ENCODE measurements at regions not wholly inside any gene's neighbourhood (a gene's known extent, or its start where the extent isn't known, plus 50 kb on each side); places are given as distances from the start of the nearest gene placed in this dataset.
"Not testable (repeated sequence)": the region's sequence is repeated elsewhere in the genome, so short reads cannot be mapped to it uniquely, and the experiment has no call there.

DNA sequence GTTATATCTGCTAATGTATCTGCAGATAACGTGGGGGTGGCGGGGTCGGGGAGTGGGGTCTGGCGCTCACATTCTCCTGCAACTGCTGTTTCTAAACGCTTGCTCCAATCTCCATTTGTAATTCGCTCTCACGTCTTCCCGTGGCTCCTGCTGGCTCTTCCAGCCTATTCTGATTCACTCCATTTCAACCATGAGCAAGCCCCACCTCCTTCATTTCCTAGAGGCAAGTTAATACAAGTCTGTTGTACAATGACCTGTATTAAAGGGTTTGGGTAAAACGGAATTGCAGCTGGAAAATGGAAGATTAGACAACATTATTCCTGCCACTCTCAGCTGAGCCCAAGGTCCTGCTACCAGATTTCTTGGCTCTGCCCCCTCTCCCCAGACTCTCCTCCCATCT lies 132.3 kb downstream of the CSNK2A3 start:
- DNase-seq = no peak

- no peak for DNase-seq
Measured at GRCh38 chr11:11218629-11218986, 134.4 kb downstream of the CSNK2A3 start.

DNA sequence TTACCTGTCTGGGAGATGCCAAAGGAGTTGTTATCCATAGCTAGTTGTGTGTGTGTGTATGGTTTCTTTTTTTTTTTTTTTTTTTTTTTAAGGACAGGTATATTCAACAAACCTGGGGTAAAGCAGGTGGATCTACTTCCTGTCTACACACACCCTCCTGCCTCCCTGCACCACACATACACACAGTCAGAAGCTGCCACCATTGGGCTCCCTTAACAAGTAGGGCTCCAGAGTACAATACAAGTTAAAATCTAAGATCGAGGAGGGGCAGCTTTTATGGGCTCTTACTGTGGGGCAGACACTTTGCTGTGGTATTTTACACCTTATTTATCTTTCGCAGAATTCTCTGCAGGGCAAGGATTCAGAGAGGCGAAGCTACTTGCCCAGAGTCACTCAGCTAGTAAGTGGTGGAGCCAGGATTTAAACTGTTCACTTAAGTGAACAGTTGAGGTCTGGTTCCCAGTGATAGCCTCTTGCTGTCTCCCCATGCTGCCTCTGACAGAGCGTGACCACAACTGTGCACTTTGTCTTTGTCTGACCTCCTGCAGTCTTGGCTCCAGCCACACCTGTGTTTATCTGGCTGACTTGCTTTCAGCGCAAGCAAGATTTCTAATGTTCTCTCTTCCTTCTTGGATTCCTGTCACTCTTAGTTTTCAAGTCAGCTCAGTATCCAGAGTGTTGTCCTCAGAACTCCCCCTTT lies 135.0 kb downstream of the CSNK2A3 start:
- no peak for DNase-seq

DNA sequence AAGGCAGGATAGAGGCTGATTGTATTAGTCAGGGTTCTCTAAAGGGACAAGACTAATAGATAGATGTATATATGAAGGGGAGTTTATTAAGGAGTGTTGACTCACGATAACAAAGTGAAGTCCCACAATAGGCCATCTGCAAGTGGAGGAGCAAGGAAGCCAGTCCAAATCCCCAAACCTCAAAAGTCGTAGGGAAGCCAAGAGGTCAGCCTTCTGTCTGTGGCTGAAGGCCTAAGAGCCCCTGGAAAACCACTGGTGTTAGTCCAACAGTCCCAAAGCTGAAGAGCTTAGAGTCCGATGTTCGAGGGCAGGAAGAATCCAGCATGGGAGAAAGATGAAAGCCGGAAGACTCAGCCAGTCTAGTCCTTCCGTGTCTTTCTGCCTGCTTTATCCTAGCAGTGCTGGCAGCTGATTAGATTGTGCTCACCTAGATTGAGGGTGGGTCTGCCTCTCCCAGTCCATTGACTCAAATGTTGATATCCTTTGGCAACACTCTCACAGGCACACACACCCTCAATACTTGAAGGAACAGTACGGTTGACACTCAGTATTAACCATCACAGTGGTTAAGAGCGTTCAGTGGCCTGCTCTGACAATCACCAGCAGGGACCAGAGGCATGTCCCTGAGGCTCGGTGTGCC lies 135.6 kb downstream of the CSNK2A3 start:
- no peak for DNase-seq

DNA sequence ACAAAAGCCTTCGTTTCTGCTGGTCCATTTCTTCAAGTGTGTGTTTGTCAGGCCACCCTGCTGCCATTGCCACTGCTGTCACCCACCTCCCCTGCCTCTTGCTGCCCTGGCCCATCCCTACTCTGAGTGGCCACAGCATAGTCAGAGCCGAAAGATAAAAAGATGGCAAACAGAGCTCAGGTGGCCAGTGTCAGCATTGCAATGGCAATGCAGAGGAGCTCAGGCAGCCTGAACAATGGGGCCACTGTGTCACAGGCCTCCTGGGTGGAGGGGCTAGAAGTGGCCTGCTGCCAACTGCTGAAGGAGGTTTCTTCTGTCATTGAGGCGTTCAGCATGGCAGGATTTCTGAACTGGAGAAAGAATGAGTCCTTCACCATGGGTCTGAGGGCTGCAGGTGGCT lies 137.1 kb downstream of the CSNK2A3 start:
- no peak for DNase-seq

DNA sequence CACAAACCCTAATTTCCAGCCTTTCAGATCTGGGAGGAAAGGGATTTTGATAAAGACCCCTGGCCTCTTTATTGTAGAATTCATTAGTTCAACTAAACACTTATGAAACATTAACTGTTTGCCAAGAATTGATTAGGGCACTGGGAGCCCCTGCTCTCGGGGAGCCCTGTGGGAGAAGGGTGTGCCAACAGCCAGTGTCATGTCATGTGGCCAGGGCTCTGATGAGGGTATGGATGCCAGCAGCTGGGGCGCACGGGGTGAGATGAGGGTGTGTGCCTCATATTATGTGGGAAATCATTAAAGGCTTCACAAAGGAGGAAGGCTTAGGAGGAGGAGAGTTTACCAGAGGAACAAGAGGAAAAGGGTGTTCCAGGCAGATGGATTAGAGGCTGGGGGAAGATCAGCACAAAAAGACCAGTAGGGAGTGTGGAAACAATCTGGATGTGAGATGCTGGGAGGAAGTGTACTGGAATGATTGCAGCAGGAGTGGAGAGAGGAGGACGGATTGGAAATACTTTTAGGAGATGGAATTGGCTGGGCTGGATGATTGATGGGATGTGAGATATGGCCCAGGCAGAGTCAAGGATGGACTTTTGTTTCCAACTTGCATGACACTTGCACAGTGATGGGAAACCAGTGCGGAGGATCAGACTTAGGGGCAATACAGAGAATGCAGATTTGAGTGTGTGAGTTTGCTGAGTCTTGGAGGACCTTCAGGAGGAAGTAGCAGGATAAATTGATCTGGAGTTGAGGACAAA lies 137.8 kb downstream of the CSNK2A3 start:
- no peak for DNase-seq

GRCh38 chr11:11213117-11213516 lies 139.9 kb downstream of the CSNK2A3 start:
- no peak for DNase-seq

DNA sequence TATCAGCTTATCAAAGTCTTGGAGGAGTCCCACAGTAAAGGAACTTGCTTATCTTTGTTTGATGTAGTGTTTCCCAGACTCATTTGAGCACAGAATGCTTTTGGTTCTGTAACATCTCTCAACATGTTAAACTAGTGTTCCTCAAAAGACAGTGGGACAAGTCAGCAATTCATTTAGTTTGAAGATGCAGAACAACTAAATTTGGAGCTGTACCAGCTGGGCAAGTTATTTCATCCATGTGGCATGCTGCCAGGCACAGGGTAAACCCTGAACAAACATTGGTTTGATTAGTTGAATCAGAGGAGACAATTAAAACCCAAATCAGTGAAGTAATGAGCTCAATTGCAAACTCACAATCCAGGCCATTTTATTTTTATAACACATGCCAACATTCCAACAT lies 141.2 kb downstream of the CSNK2A3 start:
- no peak for DNase-seq

- DNase-seq = no peak
Measured at GRCh38 chr11:11211186-11211585, 141.9 kb downstream of the CSNK2A3 start.

DNA sequence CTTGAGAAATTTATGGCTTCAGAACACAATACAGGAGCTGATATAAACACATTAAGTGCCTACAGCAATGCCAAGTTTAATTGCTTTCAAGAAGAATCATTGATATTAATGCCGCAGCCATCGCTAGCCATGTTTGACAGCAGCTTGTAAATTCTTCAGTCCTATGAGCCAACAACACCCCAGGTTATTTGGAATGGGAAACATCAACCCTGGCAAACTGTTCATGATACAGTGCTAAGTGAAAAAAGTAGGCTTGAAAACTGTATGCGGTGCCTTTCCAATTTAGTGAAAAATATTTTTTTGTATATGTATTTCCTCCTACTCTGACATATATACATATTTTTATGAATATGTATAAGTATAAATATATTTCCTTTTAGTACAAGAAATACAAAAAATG lies 142.6 kb downstream of the CSNK2A3 start:
- DNase-seq = no peak

- DNase-seq = no peak
Measured at GRCh38 chr11:11209967-11210366, 143.1 kb downstream of the CSNK2A3 start.

GRCh38 chr11:11208994-11209393 lies 144.1 kb downstream of the CSNK2A3 start:
- DNase-seq = no peak

GRCh38 chr11:11207428-11207827 lies 145.6 kb downstream of the CSNK2A3 start:
- no peak for DNase-seq

DNA sequence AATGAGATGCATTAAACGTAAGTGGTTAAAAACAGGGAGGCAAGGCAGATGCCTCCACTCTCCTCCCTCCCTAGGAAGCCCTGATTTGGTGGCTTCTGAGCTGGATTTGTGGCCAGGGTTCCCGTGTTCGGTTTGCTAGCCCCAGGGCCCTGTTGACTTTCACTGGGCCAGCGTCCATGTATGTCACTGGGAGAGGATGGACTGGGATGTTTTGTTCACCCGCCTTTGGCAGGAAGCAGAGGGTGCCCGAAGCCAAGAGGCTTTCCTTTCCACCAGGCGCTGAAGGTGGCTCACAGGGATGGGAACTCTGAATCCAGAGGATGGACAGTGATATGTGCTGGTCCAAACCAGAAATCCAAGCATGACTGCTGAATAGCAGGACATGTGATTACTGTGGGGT lies 146.6 kb downstream of the CSNK2A3 start:
- DNase-seq = no peak

GRCh38 chr11:11202885-11203284 lies 150.2 kb downstream of the CSNK2A3 start:
- no peak for DNase-seq

GRCh38 chr11:11201302-11201701 lies 151.7 kb downstream of the CSNK2A3 start:
- DNase-seq = not testable (repeated sequence)

- DNase-seq = no peak
Measured at GRCh38 chr11:11192541-11192940, 160.5 kb downstream of the CSNK2A3 start.

GRCh38 chr11:11189506-11189905 lies 163.5 kb downstream of the CSNK2A3 start:
- DNase-seq = no peak

GRCh38 chr11:11186249-11186648 lies 166.8 kb downstream of the CSNK2A3 start:
- no peak for DNase-seq

- DNase-seq = no peak
Measured at GRCh38 chr11:11182261-11182660, 170.8 kb downstream of the CSNK2A3 start.

DNA sequence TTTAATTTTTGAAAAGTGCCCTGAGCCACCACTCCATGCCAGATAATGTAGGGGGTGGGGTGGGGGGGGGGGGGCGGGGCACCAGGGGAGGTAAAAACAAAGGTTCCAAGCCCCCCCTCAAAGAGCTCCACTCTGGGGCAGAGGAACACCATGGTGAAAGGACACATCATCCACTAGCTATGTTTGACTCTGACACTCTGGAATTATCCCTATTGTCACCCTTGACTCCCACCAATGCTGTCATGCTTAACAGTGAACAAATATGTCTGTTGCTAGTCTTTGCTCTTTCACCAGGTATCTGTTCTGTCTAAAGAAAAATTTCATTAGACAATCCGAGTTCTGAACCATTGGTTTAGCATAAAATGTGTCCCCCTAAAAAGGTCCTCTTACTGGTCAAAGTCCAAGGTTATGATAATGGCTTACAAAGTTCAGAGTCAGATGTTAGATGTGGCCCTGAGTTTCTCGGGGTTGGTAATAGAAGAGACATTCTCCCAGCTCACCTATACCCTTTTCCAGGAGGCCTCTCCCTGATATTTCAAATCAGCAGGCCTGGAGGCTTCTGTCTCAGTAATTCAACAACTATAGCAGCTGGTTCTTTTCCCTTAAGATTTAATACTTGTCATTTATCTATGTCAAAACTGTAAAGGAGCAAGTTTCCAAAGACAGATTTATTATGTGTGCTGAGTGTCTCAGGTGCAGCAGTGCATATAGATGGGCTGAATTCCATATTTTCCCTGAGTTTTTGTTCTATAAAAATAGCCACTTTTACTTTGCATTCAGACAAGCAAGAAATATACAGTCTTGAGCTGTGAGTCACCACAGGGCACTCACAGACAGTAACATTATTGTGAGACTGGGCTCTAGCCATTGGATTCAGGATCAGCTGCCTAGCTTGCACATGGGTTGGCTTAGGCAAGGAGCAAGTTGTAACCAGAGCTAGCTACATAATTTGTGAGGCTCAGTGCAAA lies 174.1 kb downstream of the CSNK2A3 start:
- no peak for DNase-seq

DNA sequence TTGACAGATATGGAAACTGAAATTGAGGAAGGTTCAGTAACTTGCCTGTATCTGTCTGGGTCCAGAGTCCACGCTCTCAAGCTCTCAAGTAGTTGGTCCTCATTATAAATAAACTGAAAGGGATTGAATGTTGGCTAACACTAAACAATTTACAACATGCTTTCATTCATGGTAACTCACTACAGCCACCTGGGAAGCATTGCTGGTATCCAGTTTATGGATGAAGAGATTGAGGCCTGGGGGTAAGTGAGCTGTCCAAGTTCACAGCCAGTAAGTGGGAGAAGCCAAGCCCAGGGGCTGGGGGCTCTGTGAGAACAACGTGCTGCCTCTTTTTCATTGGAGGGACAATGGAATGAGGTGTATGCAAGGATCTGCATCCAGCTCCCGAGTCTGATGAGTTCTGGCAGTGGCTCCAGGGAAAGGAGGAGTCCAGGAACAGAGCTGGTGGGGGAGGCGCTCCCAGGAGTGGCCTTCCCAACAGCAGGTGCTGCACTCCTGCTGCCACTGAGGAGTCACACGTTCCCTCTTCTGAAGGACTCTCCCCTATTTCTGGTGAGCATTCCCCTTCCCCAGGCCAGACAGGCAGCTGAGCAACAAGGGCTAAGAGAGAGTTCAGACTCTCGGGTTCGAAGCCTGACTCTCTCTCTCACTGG lies 175.8 kb downstream of the CSNK2A3 start:
- DNase-seq = no peak

All from CD4-positive, alpha-beta T cell treated with Interleukin-10 for 1 hour (primary cell).